K562 (cell line): ENCODE measurements at regions not wholly inside any gene's neighbourhood (a gene's known extent, or its start where the extent isn't known, plus 50 kb on each side); places are given as distances from the start of the nearest gene placed in this dataset.

Experiments used
- ATAC-seq: fragments of 200-7000 bp; cut with Tn5 transposase; 3 replicates; pipeline ENCODE4 v1.9.1; 2020; ENCODE audit warnings: moderate library complexity
- BruUV-seq: library from RNA; stranded (reverse); fragments of 400-500 nt; replicated peaks from 2 replicates; lab custom pipeline; 2021; lab: Mats Ljungman, UMichigan
- CTCF ChIA-PET: fragments of 300-600 bp; formaldehyde crosslinking; extraction: SDS; loops from one replicate; lab custom pipeline; 2021; ENCODE audit warnings: low intra/inter-chr PET ratio; lab: Yijun Ruan, JAX
- POLR2A ChIA-PET: fragments of 300-600, 350-650 bp; sonication (Branson Sonifier 250); formaldehyde crosslinking; extraction: SDS; loops from one replicate; lab custom pipeline; 2021; ENCODE audit warnings: antibody characterized with exemption, inconsistent platforms; lab: Yijun Ruan, JAX
- DNase-seq, 4 experiments: peaks; one replicate each; pipeline versions ENCODE4 v3.0.0 to v3.0.0-alpha.2; 2011 to 2018; ENCODE audit warnings: low spot score in 3 of 4, mixed read lengths in 3 of 4; ENCODE audit errors: extremely low read depth in 1 of 4
- FAIRE-seq: peaks from 2 replicates; lab custom pipeline; 2011; peaks lifted over from hg19 to GRCh38; lab: Jason Lieb, UNC
- H2AFZ ChIP-seq: 2 replicates; pipeline ENCODE4 v1.6.0; 2011; ENCODE audit warnings: low read depth, low read length, control low read depth, inconsistent platforms
- H3K27ac ChIP-seq: fragments of 200-600 bp; 3 replicates; pipeline ENCODE4 v1.8.0; 2011; ENCODE audit warnings: low read depth, mild to moderate bottlenecking, control low read depth, inconsistent platforms, low read length, moderate library complexity, mixed read lengths; ENCODE audit errors: extremely low read depth
- H3K27me3 ChIP-seq, 2 experiments: fragments of 300-600 bp in 1 of 2; 2 replicates in 1 of 2; 3 replicates in 1 of 2; pipeline versions ENCODE4 v1.6.0 to v1.8.0; 2011; ENCODE audit warnings: inconsistent platforms in 2 of 2, low read length in 2 of 2, mild to moderate bottlenecking in 1 of 2, mixed read lengths in 1 of 2, moderate library complexity in 1 of 2; ENCODE audit not compliant: control insufficient read depth in 2 of 2, insufficient read depth in 2 of 2
- H3K36me3 ChIP-seq: fragments of 300-600 bp; 3 replicates; pipeline ENCODE4 v1.8.0; 2011; ENCODE audit warnings: mild to moderate bottlenecking, low read length, inconsistent platforms; ENCODE audit not compliant: control insufficient read depth, insufficient read depth
- H3K4me1 ChIP-seq, 2 experiments: fragments of 200-600 bp in 1 of 2; replicated peaks in 1 of 2; 2 replicates in 1 of 2; 3 replicates in 1 of 2; pipeline versions ENCODE4 v1.5.1 to v1.8.0; 2011; ENCODE audit warnings: inconsistent platforms in 2 of 2, low read length in 2 of 2, mild to moderate bottlenecking in 1 of 2, mixed read lengths in 1 of 2, moderate library complexity in 1 of 2; ENCODE audit not compliant: control insufficient read depth in 2 of 2, insufficient read depth in 2 of 2
- H3K4me2 ChIP-seq: 2 replicates; pipeline ENCODE4 v1.6.1; 2011; ENCODE audit warnings: low read length, control low read depth, inconsistent platforms, mixed read lengths; ENCODE audit not compliant: insufficient read depth
- H3K4me3 ChIP-seq: fragments of 200-600 bp; sonication (generic), shearing (Covaris generic); 2 replicates; pipeline ENCODE4 v1.5.1; 2016; ENCODE audit warnings: control low read depth, inconsistent platforms
- H3K79me2 ChIP-seq: fragments of 200-600 bp; 3 replicates; pipeline ENCODE4 v1.8.0; 2011; ENCODE audit warnings: low read length, inconsistent platforms; ENCODE audit not compliant: control insufficient read depth, insufficient read depth
- H3K9ac ChIP-seq, 2 experiments: 2 replicates each; pipeline versions ENCODE4 v1.6.0 to v1.6.1; 2011; ENCODE audit warnings: low read depth in 2 of 2, low read length in 2 of 2, control low read depth in 1 of 2, inconsistent platforms in 1 of 2, mild to moderate bottlenecking in 1 of 2, mixed read lengths in 1 of 2; ENCODE audit not compliant: insufficient read depth in 1 of 2
- H3K9me1 ChIP-seq: one replicate; pipeline ENCODE4 v1.6.0; 2011; ENCODE audit warnings: inconsistent platforms, mild to moderate bottlenecking, low read length, moderate library complexity; ENCODE audit not compliant: control insufficient read depth, insufficient read depth
- H3K9me3 ChIP-seq: replicated peaks from 2 replicates; pipeline ENCODE4 v1.5.1; 2011; ENCODE audit warnings: low read depth, low read length, inconsistent platforms; ENCODE audit not compliant: control insufficient read depth, insufficient read depth
- H4K20me1 ChIP-seq: replicated peaks from 2 replicates; pipeline ENCODE4 v1.6.1; 2011; ENCODE audit warnings: low read length, inconsistent platforms, mixed read lengths; ENCODE audit not compliant: control insufficient read depth, insufficient read depth
- ARID2 ChIP-seq: fragments of 450-650 bp; IDR thresholded peaks from 2 replicates; pipeline ENCODE4 v1.6.1; 2017; ENCODE audit warnings: antibody characterized with exemption, mild to moderate bottlenecking
- ATF1 ChIP-seq, 2 experiments: fragments of 450-650 bp in 1 of 2; IDR thresholded peaks; 2 replicates each; pipeline ENCODE4 v1.6.1; 2016; ENCODE audit warnings: missing compliant biosample characterization in 1 of 2, missing genetic modification characterization in 1 of 2
- CEBPG ChIP-seq, 3 experiments: fragments of 200-800 bp in 1 of 3; sonication (Bioruptor generic) in 1 of 3; sonication (generic) in 1 of 3; formaldehyde crosslinking in 1 of 3; IDR thresholded peaks in 2 of 3; conservative IDR thresholded peaks in 1 of 3; 2 replicates each; pipeline versions ENCODE4 v1.6.1 to v1.8.0; 2016 to 2022; ENCODE audit warnings: missing compliant biosample characterization in 2 of 3, missing genetic modification characterization in 2 of 3, mild to moderate bottlenecking in 1 of 3, missing genetic modification reagents in 1 of 3
- E4F1 ChIP-seq: fragments of 250-450 bp; sonication (Bioruptor Pico); IDR thresholded peaks from 2 replicates; pipeline ENCODE4 v1.5.0; 2021; ENCODE audit warnings: mild to moderate bottlenecking, borderline replicate concordance
- NONO ChIP-seq, 2 experiments: fragments of 200-400 bp in 1 of 2; fragments of 450-650 bp in 1 of 2; formaldehyde crosslinking in 1 of 2; IDR thresholded peaks; 2 replicates each; pipeline ENCODE4 v1.6.1; 2017; ENCODE audit warnings: low read depth in 2 of 2, mild to moderate bottlenecking in 2 of 2, moderate library complexity in 2 of 2, low read length in 1 of 2
- NR4A1 ChIP-seq, 2 experiments: fragments of 250-450 bp in 1 of 2; fragments of 450-650 bp in 1 of 2; sonication (Bioruptor Pico) in 1 of 2; IDR thresholded peaks; 2 replicates each; pipeline versions ENCODE4 v1.4.0 to v1.6.1; 2016 to 2020; ENCODE audit warnings: mild to moderate bottlenecking in 2 of 2, missing compliant biosample characterization in 1 of 2, missing genetic modification characterization in 1 of 2, moderate library complexity in 1 of 2
- RAD21 ChIP-seq, 2 experiments: fragments of 250-450 bp in 1 of 2; fragments of 450-650 bp in 1 of 2; sonication (Bioruptor Pico) in 1 of 2; formaldehyde crosslinking in 1 of 2; IDR thresholded peaks in 1 of 2; conservative IDR thresholded peaks in 1 of 2; 2 replicates each; pipeline versions ENCODE4 v1.4.0 to v1.8.0; 2020 to 2022; ENCODE audit warnings: mild to moderate bottlenecking in 2 of 2, moderate library complexity in 1 of 2
- RBFOX2 ChIP-seq: fragments of 200-400 bp; formaldehyde crosslinking; IDR thresholded peaks from 2 replicates; pipeline ENCODE4 v1.6.1; 2017; ENCODE audit warnings: low read depth, mild to moderate bottlenecking, low read length, moderate library complexity
- SIX5 ChIP-seq, 2 experiments: IDR thresholded peaks; 2 replicates each; pipeline ENCODE4 v1.6.1; 2011; ENCODE audit warnings: low read length in 2 of 2, borderline replicate concordance in 1 of 2, low read depth in 1 of 2, mild to moderate bottlenecking in 1 of 2, moderate library complexity in 1 of 2; ENCODE audit not compliant: insufficient read depth in 1 of 2
- SMAD3 ChIP-seq: fragments of 450-650 bp; formaldehyde crosslinking; conservative IDR thresholded peaks from 2 replicates; pipeline ENCODE4 v1.4.0; 2020; ENCODE audit warnings: mild to moderate bottlenecking
- SRSF7 ChIP-seq: fragments of 200-400 bp; formaldehyde crosslinking; optimal IDR thresholded peaks from 2 replicates; pipeline ENCODE3; 2017; ENCODE audit warnings: mild to moderate bottlenecking, low read depth, low read length
- ZBED1 ChIP-seq: IDR thresholded peaks from 2 replicates; pipeline ENCODE4 v1.6.1; 2014
- ZNF589 ChIP-seq: fragments of 200-800 bp; sonication (Bioruptor generic); IDR thresholded peaks from 2 replicates; pipeline ENCODE4 v1.6.1; 2016; ENCODE audit warnings: low read depth, missing genetic modification characterization, missing compliant biosample characterization
- in situ Hi-C: fragments of 300-500 bp; cut with MboI; formaldehyde crosslinking; loops from 4 replicates; pipeline ENCODE4 v1.15.0; 2018; ENCODE audit warnings: inconsistent platforms, mixed read lengths
- intact Hi-C: fragments of 100-400 bp; cut with micrococcal nuclease; formaldehyde crosslinking; loops from 2 replicates; pipeline ENCODE4 v1.14.2; 2022
- TF ChIP-seq, protein P1 (sequence below): fragments of 450-650 bp; conservative IDR thresholded peaks from 2 replicates; pipeline ENCODE4 v1.6.1; 2016; ENCODE audit warnings: missing genetic modification characterization, low read depth, mild to moderate bottlenecking, control low read depth, missing compliant biosample characterization
- TF ChIP-seq, protein P2 (sequence below): sonication (generic); IDR thresholded peaks from 2 replicates; pipeline ENCODE4 v1.6.1; 2016

DNA sequence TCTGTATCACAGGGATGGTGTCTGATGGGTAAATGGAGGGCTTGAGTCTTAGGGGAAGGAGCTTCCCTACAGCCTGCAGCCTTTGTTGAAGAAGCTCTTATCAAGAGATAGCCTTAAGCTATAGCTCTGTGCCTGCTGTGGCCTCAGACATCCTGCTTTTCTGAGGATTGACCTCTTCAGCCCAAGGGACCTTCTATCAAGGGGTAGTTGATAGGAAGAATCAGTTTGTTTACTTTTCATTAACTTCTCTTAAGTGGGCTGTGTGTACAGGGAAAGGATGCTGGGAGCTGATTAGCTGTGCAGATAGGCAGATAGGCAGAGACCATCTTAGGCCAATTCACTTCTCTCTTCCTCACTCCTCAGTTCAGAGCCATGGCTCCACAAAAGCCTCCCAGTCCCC is 151.8 kb upstream of the CADM1 start:
- peaks cover 3% of the 10 kb centered on the region; the same call in 1 of the 2 replicates for H4K20me1 ChIP-seq
- no peaks in the 10 kb centered on the region for H3K9me3 ChIP-seq
- no peaks in the 10 kb centered on the region for H3K79me2 ChIP-seq
- no peak overlapping the region for H3K4me3 ChIP-seq
- ATAC-seq (no peak), FAIRE-seq (no peak), DNase-seq (no peak)
- peaks cover 10 to 31% of the 10 kb centered on the region in 2 experiments; a peak in 3 of 5 replicates for H3K27me3 ChIP-seq
- no peaks in the 10 kb centered on the region for H3K36me3 ChIP-seq
- no TSS peak for BruUV-seq
- H2AFZ ChIP-seq: no peak overlapping the region
- ChIA-PET POLR2A (no interaction called here), CTCF (no interaction called here)
- intact Hi-C loops: no loop called here
- peaks cover 0 to 6% of the 10 kb centered on the region in 2 experiments; a peak in 2 of 5 replicates for H3K4me1 ChIP-seq
- H3K4me2 ChIP-seq: no peak overlapping the region
- H3K27ac ChIP-seq: no peak overlapping the region
- in situ Hi-C loops: no loop called here
- no peaks in the 10 kb centered on the region for H3K9me1 ChIP-seq
- no peak overlapping the region for H3K9ac ChIP-seq
- TF ChIP-seq ZBED1: no peak
- TF ChIP-seq RBFOX2: no peak
- no peak for TF ChIP-seq ZNF589 (CRISPR knock-in tag)
- no peak for TF ChIP-seq ARID2
- TF ChIP-seq CEBPG (CRISPR knock-in tag; IDR thresholded peaks at IDR 0.05): no peak
- no peak for TF ChIP-seq CEBPG (tag; conservative IDR thresholded peaks at IDR 0.05 in 1 of 2, IDR thresholded peaks at IDR 0.05 in 1 of 2)
- TF ChIP-seq, protein P1, sequence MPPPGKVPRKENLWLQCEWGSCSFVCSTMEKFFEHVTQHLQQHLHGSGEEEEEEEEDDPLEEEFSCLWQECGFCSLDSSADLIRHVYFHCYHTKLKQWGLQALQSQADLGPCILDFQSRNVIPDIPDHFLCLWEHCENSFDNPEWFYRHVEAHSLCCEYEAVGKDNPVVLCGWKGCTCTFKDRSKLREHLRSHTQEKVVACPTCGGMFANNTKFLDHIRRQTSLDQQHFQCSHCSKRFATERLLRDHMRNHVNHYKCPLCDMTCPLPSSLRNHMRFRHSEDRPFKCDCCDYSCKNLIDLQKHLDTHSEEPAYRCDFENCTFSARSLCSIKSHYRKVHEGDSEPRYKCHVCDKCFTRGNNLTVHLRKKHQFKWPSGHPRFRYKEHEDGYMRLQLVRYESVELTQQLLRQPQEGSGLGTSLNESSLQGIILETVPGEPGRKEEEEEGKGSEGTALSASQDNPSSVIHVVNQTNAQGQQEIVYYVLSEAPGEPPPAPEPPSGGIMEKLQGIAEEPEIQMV: no peak
- TF ChIP-seq ATF1 (CRISPR knock-in tag; IDR thresholded peaks at IDR 0.05): no peak
- TF ChIP-seq ATF1 (tag; IDR thresholded peaks at IDR 0.05): no peak
- TF ChIP-seq SMAD3 (CRISPR knock-in tag): no peak
- no peak for TF ChIP-seq NR4A1 (CRISPR knock-in tag; IDR thresholded peaks at IDR 0.05)
- no peak for TF ChIP-seq NR4A1 (tag; IDR thresholded peaks at IDR 0.05)
- TF ChIP-seq, protein P2, sequence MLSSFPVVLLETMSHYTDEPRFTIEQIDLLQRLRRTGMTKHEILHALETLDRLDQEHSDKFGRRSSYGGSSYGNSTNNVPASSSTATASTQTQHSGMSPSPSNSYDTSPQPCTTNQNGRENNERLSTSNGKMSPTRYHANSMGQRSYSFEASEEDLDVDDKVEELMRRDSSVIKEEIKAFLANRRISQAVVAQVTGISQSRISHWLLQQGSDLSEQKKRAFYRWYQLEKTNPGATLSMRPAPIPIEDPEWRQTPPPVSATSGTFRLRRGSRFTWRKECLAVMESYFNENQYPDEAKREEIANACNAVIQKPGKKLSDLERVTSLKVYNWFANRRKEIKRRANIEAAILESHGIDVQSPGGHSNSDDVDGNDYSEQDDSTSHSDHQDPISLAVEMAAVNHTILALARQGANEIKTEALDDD: no peak
- no peak for TF ChIP-seq SIX5 (IDR thresholded peaks at IDR 0.05; ENCODE audit: borderline replicate concordance in 1 of 2, insufficient read depth in 1 of 2, low read depth in 1 of 2, low read length in 2 of 2)
- TF ChIP-seq RAD21 (CRISPR knock-in tag; conservative IDR thresholded peaks at IDR 0.05 in 1 of 2, IDR thresholded peaks at IDR 0.05 in 1 of 2): no peak
- TF ChIP-seq NONO (IDR thresholded peaks at IDR 0.05; ENCODE audit: low read depth in 2 of 2, low read length in 1 of 2): no peak
- TF ChIP-seq E4F1 (CRISPR knock-in tag): no peak
- TF ChIP-seq SRSF7: no peak
